HFFc6 (cell line): ENCODE measurements at regions not wholly inside any gene's neighbourhood (a gene's known extent, or its start where the extent isn't known, plus 50 kb on each side); places are given as distances from the start of the nearest gene placed in this dataset.

Source experiments
- DNase-seq: peaks from one replicate; pipeline ENCODE4 v3.0.0-alpha.2; 2018
- H3K27ac Mint-ChIP-seq: 2 replicates; pipeline ENCODE4 v1.8.0; 2020; ENCODE audit warnings: mild to moderate bottlenecking, mixed read lengths
- H3K27me3 Mint-ChIP-seq: 2 replicates; pipeline ENCODE4 v1.8.0; 2021; ENCODE audit warnings: mild to moderate bottlenecking, moderate library complexity, mixed read lengths; ENCODE audit not compliant: insufficient read depth
- H3K36me3 Mint-ChIP-seq: 2 replicates; pipeline ENCODE4 v1.8.0; 2021; ENCODE audit warnings: low read depth, mixed read lengths
- H3K4me1 Mint-ChIP-seq: 2 replicates; pipeline ENCODE4 v1.8.0; 2020; ENCODE audit warnings: low read depth, mixed read lengths
- H3K4me3 Mint-ChIP-seq: 2 replicates; pipeline ENCODE4 v1.8.0; 2020; ENCODE audit warnings: mild to moderate bottlenecking, moderate library complexity, mixed read lengths
- H3K9me3 Mint-ChIP-seq: 2 replicates; pipeline ENCODE4 v1.8.0; 2020; ENCODE audit warnings: mild to moderate bottlenecking, mixed read lengths
- TF ChIP-seq, protein P1 (sequence below): fragments of 200-600 bp; sonication (generic); IDR thresholded peaks from 2 replicates; pipeline ENCODE4 v1.5.0; 2021; ENCODE audit warnings: antibody characterized with exemption, mild to moderate bottlenecking

DNA sequence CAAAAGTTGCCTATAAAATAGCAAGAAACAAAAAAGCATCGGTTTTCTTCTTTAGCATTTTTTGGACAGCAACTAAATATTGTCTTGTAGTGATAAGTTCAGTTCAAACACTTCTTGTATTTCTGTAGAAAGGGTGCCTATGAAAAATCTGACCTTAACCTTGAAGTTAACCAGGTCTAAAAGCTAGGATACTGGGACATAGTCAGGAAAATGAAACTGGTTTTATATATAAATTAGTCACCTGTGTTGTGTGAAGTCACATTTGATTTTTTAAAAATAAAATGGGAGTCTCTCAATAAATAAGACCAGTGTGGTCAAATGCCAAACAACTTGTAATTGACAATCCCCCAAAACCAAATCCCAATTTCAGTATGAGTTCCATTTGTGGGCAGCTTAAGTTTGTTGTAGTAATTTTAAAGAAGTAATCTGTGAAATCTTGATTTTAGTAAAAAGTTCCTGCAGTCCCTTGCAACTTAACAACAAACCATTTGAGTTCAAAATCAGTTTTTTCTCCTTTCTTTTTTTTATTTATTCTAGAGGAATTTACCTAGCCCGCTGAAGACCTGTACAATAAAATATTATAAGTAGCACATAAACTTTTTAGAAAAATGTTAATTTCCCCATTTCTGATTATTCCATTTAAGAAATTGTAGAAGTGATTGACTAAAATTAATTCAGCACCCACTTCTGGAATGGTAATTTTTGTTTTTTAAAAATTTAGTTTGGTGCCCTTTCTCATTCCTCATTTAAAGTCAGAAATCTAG lies 84.5 kb upstream of the PPARA start:
- Mint-ChIP-seq H3K4me1 (peaks cover 63% of the 10 kb centered on the region), H3K27me3 (peaks cover 5% of the 10 kb centered on the region; the same call in 1 of the 2 replicates), H3K9me3 (no peaks in the 10 kb centered on the region), H3K27ac (peak overlapping the region; percentile 96), H3K36me3 (peaks cover 14% of the 10 kb centered on the region; the same call in 1 of the 2 replicates), H3K4me3 (no peak overlapping the region)
- TF ChIP-seq, protein P1, sequence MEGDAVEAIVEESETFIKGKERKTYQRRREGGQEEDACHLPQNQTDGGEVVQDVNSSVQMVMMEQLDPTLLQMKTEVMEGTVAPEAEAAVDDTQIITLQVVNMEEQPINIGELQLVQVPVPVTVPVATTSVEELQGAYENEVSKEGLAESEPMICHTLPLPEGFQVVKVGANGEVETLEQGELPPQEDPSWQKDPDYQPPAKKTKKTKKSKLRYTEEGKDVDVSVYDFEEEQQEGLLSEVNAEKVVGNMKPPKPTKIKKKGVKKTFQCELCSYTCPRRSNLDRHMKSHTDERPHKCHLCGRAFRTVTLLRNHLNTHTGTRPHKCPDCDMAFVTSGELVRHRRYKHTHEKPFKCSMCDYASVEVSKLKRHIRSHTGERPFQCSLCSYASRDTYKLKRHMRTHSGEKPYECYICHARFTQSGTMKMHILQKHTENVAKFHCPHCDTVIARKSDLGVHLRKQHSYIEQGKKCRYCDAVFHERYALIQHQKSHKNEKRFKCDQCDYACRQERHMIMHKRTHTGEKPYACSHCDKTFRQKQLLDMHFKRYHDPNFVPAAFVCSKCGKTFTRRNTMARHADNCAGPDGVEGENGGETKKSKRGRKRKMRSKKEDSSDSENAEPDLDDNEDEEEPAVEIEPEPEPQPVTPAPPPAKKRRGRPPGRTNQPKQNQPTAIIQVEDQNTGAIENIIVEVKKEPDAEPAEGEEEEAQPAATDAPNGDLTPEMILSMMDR = no peak
- no peak for DNase-seq

DNA sequence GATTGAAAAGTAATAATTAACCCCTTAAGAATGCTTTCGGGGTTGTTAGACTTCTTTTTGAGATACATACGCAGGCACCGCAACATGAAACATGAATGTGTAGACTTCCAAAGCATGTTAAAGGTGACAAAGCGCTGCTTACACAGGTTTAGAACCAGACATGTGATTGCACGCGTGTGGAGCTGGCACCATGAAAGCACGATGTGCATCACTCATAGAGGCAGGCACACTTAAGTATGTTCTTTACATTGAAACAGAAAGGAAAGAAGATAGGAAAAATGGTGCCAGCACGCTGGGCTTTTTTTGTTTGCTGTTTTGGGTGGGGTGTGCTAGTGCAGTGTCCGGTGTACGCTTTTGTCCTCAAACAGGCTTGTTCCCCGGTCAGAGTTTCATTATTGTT lies 83.6 kb upstream of the PPARA start:
- no peak for DNase-seq
- Mint-ChIP-seq H3K4me3 (peak overlapping the region; percentile 85; the same call in 1 of the 2 replicates), H3K9me3 (no peaks in the 10 kb centered on the region), H3K27ac (peak overlapping the region; percentile 96), H3K4me1 (peaks cover 63% of the 10 kb centered on the region), H3K36me3 (peaks cover 14% of the 10 kb centered on the region; the same call in 1 of the 2 replicates), H3K27me3 (peaks cover 6% of the 10 kb centered on the region)
- TF ChIP-seq, protein P1 = no peak

DNA sequence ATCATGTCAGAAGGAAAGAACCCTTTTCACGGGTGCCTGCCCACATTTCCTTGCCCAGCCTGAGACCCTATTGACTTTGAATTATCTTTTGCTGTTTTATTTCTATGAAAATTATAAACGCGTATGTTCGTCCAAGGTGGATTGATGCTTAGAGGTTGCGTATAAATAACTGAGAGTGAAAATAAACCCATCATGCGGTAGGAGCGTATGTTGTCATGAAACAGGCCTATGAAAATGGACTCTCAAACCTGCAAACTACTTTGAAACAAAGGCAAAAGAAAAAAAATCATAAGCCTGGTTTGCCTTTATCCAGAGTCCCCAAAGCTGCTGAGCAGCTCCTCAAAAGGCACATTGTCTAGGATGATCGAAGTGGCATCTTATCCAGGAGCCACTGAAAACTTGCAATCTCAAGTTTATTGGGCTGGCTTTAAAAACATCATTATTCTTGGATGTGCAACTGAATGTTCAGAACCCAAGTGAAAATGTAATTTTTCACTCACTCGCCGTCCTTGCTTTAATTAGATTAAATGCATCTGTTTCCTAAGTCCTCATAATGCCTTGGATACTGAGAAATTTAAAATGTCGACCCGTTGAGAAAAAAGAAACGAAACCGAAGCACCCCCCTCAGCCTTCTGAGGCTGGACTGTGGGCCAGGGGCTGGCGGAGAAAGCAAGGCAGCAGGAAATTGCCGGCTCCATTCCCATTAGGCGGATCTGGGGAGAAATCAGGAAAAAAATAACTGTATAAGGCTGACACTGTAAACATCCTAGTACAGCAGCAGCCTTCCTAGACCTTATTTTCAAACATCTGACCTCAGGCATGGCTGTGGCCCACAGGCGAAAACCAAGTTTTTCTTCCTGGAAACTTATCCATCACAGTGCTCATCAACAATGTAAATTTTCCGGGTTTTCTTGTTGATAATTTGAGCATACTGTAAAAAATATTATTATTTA lies 82.9 kb upstream of the PPARA start:
- peak overlapping the region; percentile 85 for H3K4me3 Mint-ChIP-seq
- H3K27ac Mint-ChIP-seq = peak overlapping the region; percentile 96
- no peaks in the 10 kb centered on the region for H3K9me3 Mint-ChIP-seq
- H3K4me1 Mint-ChIP-seq = peaks cover 60% of the 10 kb centered on the region
- TF ChIP-seq, protein P1 = no peak
- H3K27me3 Mint-ChIP-seq = peaks cover 5% of the 10 kb centered on the region
- H3K36me3 Mint-ChIP-seq = peaks cover 11% of the 10 kb centered on the region
- no peak for DNase-seq

DNA sequence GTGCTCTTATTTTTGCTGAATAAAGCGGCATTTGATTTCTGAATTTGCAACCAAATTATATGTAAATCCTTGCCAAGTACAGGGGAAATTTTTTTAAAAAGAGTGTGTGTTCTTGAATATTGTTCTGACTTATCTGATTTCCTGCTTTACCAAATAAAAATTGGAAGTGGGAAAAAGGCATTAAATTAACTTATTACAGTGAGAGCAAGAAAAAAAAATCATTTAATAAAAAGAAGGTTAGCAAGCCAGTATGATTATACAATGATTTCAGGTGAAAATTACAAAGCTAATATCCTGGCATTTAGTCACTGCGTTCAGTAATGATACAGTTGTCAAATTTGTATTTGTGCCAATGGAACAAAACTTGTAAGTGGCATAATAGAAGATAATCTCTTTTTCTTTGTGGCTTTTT lies 82.1 kb upstream of the PPARA start:
- Mint-ChIP-seq H3K27ac (peak overlapping the region; percentile 96), H3K4me3 (peak overlapping the region; percentile 86), H3K4me1 (peaks cover 54% of the 10 kb centered on the region), H3K9me3 (peaks cover 4% of the 10 kb centered on the region; the same call in 1 of the 2 replicates), H3K27me3 (peaks cover 7% of the 10 kb centered on the region), H3K36me3 (peaks cover 13% of the 10 kb centered on the region)
- TF ChIP-seq, protein P1 = no peak
- DNase-seq = no peak

DNA sequence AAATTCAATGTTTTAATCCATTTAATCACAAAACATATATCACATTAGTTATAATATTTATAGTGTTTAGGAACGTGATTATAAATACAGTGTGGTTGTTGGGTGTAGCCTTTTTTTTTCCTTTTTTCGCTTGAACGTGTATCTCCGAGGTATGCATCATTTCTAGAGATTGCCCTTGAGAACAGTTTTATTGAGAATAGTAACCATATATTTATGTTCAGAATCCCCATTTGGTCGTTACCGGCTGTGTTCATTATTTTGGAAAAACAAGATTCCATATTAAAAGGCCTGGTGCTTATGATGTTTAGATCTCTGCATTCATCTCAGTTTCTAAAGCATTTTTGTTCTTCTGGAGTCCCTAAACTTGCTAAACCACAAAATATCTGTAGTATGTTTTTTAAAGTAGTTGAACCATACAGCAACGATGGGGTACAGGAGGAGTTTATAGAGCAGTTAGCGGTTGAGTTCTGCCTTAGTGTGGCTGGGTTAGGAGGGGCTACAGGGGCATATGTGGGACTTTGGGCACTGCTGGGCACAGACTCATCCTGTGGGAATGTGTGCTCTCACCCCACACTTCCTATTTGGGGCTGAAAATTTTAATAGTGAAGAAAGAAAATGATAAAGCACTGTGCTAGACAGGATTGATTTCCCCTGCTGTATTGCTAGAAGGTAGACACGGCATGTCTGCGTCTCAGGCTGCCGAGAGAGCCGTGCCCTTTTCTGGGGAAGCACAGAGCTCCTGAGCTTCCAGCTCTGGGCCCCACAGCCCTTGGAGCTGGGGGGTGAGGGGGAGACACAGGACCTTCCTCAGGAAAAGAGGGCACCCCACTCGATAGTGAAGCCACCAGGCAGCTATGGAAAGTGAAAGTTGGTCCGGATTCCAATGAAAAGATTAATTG lies 81.5 kb upstream of the PPARA start:
- TF ChIP-seq, protein P1 = no peak
- Mint-ChIP-seq H3K4me1 (peaks cover 54% of the 10 kb centered on the region), H3K4me3 (peak overlapping the region; percentile 86), H3K27me3 (peaks cover 9% of the 10 kb centered on the region), H3K9me3 (peaks cover 4% of the 10 kb centered on the region; the same call in 1 of the 2 replicates), H3K36me3 (peaks cover 15% of the 10 kb centered on the region), H3K27ac (peak overlapping the region; percentile 96)
- DNase-seq = peak; percentile 78
